Astrocyte of the spinal cord (primary cell): ENCODE measurements at regions not wholly inside any gene's neighbourhood (a gene's known extent, or its start where the extent isn't known, plus 50 kb on each side); places are given as distances from the start of the nearest gene placed in this dataset.

ENCODE experiments used
- DNase-seq: peaks from one replicate; pipeline ENCODE4 v3.0.0; 2011; ENCODE audit warnings: low read depth, low spot score
- H3K4me3 ChIP-seq: 2 replicates; pipeline ENCODE4 v1.5.1; 2011; ENCODE audit warnings: low read depth, mild to moderate bottlenecking, low read length, moderate library complexity
- CTCF ChIP-seq: IDR thresholded peaks from 2 replicates; pipeline ENCODE4 v1.5.1; 2012; ENCODE audit warnings: low read depth, mild to moderate bottlenecking, low read length, inconsistent platforms
- in situ Hi-C: cut with HindIII; loops from 2 replicates; pipeline ENCODE4 v1.10.0; 2017; ENCODE audit warnings: low sequenced_read_pairs

GRCh38 chr15:94600505-94600904, 369.1 kb downstream of the MCTP2 start:
- TF ChIP-seq CTCF, result no peak
- no peak overlapping the region for H3K4me3 ChIP-seq
- no peak for DNase-seq
- in situ Hi-C loops, result no loop called here

- no peak for TF ChIP-seq CTCF
- no peak overlapping the region for H3K4me3 ChIP-seq
- no peak for DNase-seq
- in situ Hi-C loops, result no loop called here
Measured at GRCh38 chr15:94602754-94603470, 371.6 kb downstream of the MCTP2 start.

- TF ChIP-seq CTCF, result no peak
- in situ Hi-C loops, result no loop called here
- H3K4me3 ChIP-seq, result no peak overlapping the region
- no peak for DNase-seq
Measured at GRCh38 chr15:94606286-94606685, 374.9 kb downstream of the MCTP2 start.

- DNase-seq, result no peak
- no peak for TF ChIP-seq CTCF
- in situ Hi-C loops, result no loop called here
- no peak overlapping the region for H3K4me3 ChIP-seq
Measured at GRCh38 chr15:94607176-94607654, 375.9 kb downstream of the MCTP2 start.

GRCh38 chr15:94610069-94610468, 378.7 kb downstream of the MCTP2 start:
- TF ChIP-seq CTCF, result no peak
- no peak for DNase-seq
- no peak overlapping the region for H3K4me3 ChIP-seq
- in situ Hi-C loops, result no loop called here

- H3K4me3 ChIP-seq, result no peak overlapping the region
- DNase-seq, result no peak
- in situ Hi-C loops, result no loop called here
- no peak for TF ChIP-seq CTCF
Measured at GRCh38 chr15:94610485-94610884, 379.1 kb downstream of the MCTP2 start.

- DNase-seq, result no peak
- no peak for TF ChIP-seq CTCF
- no peak overlapping the region for H3K4me3 ChIP-seq
- in situ Hi-C loops, result no loop called here
Measured at GRCh38 chr15:94611656-94612055, 380.3 kb downstream of the MCTP2 start.
